ENCODE measurements at regions not wholly inside any gene's neighbourhood (a gene's known extent, or its start where the extent isn't known, plus 50 kb on each side); places are given as distances from the start of the nearest gene placed in this dataset.

- TF ChIP-seq ARID4B (CRISPR knock-in tag; IDR thresholded peaks at IDR 0.05; ENCODE audit: borderline replicate concordance) (no peak), IRF2 (CRISPR knock-in tag; IDR thresholded peaks at IDR 0.05; ENCODE audit: borderline replicate concordance, low read depth) (no peak), FOXK1 (CRISPR knock-in tag; IDR thresholded peaks at IDR 0.05) (no peak), CTCF (IDR thresholded peaks at IDR 0.05) (no peak), CREM (CRISPR knock-in tag; IDR thresholded peaks at IDR 0.05) (no peak), ATF3 (CRISPR knock-in tag; conservative IDR thresholded peaks at IDR 0.05) (no peak), IRF1 (CRISPR knock-in tag; IDR thresholded peaks at IDR 0.05) (no peak), TEAD4 (CRISPR knock-in tag; IDR thresholded peaks at IDR 0.05) (no peak), KAT7 (CRISPR knock-in tag; IDR thresholded peaks at IDR 0.05; ENCODE audit: borderline replicate concordance) (no peak), MAX (CRISPR knock-in tag; IDR thresholded peaks at IDR 0.05) (no peak)
These were observed 473.9 kb downstream of the ZNF536 start for GRCh38 chr19:30846102-30846501.
